Kidney (tissue), 13 donors: ENCODE measurements at regions not wholly inside any gene's neighbourhood (a gene's known extent, or its start where the extent isn't known, plus 50 kb on each side); places are given as distances from the start of the nearest gene placed in this dataset.

Experiments used
- DNase-seq, 5 donors: peaks; one replicate each; pipeline ENCODE4 v3.0.0-alpha.2; 2013 to 2020
- FAIRE-seq: peaks from 2 replicates; lab custom pipeline; 2012; peaks lifted over from hg19 to GRCh38; lab: Jason Lieb, UNC
- H3K27ac ChIP-seq, 2 donors: one replicate each; pipeline ENCODE4 v1.7.0; 2013; ENCODE audit warnings: low read depth in 2 of 2, low read length in 2 of 2, inconsistent platforms in 1 of 2
- H3K27me3 ChIP-seq: one replicate; pipeline ENCODE4 v1.7.1; 2013; ENCODE audit warnings: low read length, inconsistent platforms; ENCODE audit not compliant: control insufficient read depth, insufficient read depth
- H3K36me3 ChIP-seq, 3 donors: one replicate each; pipeline versions ENCODE4 v1.7.0 to v1.7.1; 2013; ENCODE audit warnings: low read length in 3 of 3, control low read depth in 1 of 3, inconsistent platforms in 1 of 3; ENCODE audit not compliant: insufficient read depth in 3 of 3, control insufficient read depth in 2 of 3
- H3K4me1 ChIP-seq, 3 donors: one replicate each; pipeline versions ENCODE4 v1.7.0 to v1.7.1; 2013; ENCODE audit warnings: low read length in 3 of 3, inconsistent platforms in 1 of 3, low read depth in 1 of 3; ENCODE audit not compliant: control insufficient read depth in 2 of 3, insufficient read depth in 2 of 3
- H3K4me3 ChIP-seq, 3 donors: one replicate each; pipeline versions ENCODE4 v1.7.0 to v1.8.1; 2013; ENCODE audit warnings: low read length in 3 of 3, control low read depth in 1 of 3, inconsistent platforms in 1 of 3
- H3K9ac ChIP-seq, 3 donors: one replicate each; pipeline versions ENCODE4 v1.7.0 to v1.7.1; 2013; ENCODE audit warnings: low read length in 3 of 3, control low read depth in 1 of 3, inconsistent platforms in 1 of 3
- H3K9me3 ChIP-seq, 3 donors: one replicate each; pipeline versions ENCODE4 v1.7.0 to v1.7.1; 2013; ENCODE audit warnings: low read length in 3 of 3, control low read depth in 1 of 3, inconsistent platforms in 1 of 3; ENCODE audit not compliant: control insufficient read depth in 2 of 3, insufficient read depth in 1 of 3
- CTCF ChIP-seq: IDR thresholded peaks from 3 replicates; pipeline ENCODE4 v1.5.1; 2012; ENCODE audit warnings: mild to moderate bottlenecking, moderate library complexity, borderline replicate concordance; ENCODE audit not compliant: insufficient read depth; ENCODE audit errors: extremely low read depth
- intact Hi-C: fragments of 100-400 bp; cut with DNase I; formaldehyde crosslinking; loops from one replicate; pipeline ENCODE4 v1.11.1; 2022
- donor health status: control.
- donor health status: control.
- donor health status: control.
- donor health status: control.
- donor health status: control.
- donor health status: DM: yes; HTN: yes; CAD: no.
- donor health status: Normal renal cell carcinoma (clear cell type).

- Histone ChIP-seq H3K27me3 (no peaks in the 10 kb centered on the region), H3K9me3 (no peaks in the 10 kb centered on the region), H3K4me3 (no peak overlapping the region), H3K36me3 (no peaks in the 10 kb centered on the region), H3K9ac (no peak overlapping the region), H3K4me1 (no peaks in the 10 kb centered on the region), H3K27ac (no peak overlapping the region)
- DNase-seq (no peak), FAIRE-seq (no peak)
- TF ChIP-seq CTCF: no peak
- intact Hi-C loops: no loop called here
Measured at GRCh38 chr3:72582963-72583362, 265.3 kb downstream of the SHQ1 start.

- no peak overlapping the region for H3K4me3 ChIP-seq
- H3K27ac ChIP-seq: no peak overlapping the region
- intact Hi-C loops: no loop called here
- H3K9me3 ChIP-seq: no peaks in the 10 kb centered on the region
- TF ChIP-seq CTCF: no peak
- DNase-seq (peak in 3 of 5 donors; percentile 38 to 84 (median 78)), FAIRE-seq (no peak)
- no peaks in the 10 kb centered on the region for H3K4me1 ChIP-seq
- no peaks in the 10 kb centered on the region for H3K36me3 ChIP-seq
- no peaks in the 10 kb centered on the region for H3K27me3 ChIP-seq
- H3K9ac ChIP-seq: no peak overlapping the region
Measured at GRCh38 chr3:72582211-72582878, 265.9 kb downstream of the SHQ1 start.

- no peaks in the 10 kb centered on the region for H3K36me3 ChIP-seq
- no peaks in the 10 kb centered on the region for H3K4me1 ChIP-seq
- DNase-seq (no peak), FAIRE-seq (no peak)
- H3K27ac ChIP-seq: no peak overlapping the region
- intact Hi-C loops: no loop called here
- H3K4me3 ChIP-seq: no peak overlapping the region
- H3K27me3 ChIP-seq: no peaks in the 10 kb centered on the region
- TF ChIP-seq CTCF: no peak
- H3K9ac ChIP-seq: no peak overlapping the region
- no peaks in the 10 kb centered on the region for H3K9me3 ChIP-seq
Measured at GRCh38 chr3:72580900-72581299, 267.3 kb downstream of the SHQ1 start.
